Esophagus squamous epithelium (tissue), 4 donors: ENCODE measurements at regions not wholly inside any gene's neighbourhood (a gene's known extent, or its start where the extent isn't known, plus 50 kb on each side); places are given as distances from the start of the nearest gene placed in this dataset.

ENCODE experiments used
- POLR2A ChIP-seq, 4 donors: fragments of 450-650 bp; IDR thresholded peaks; one replicate each; pipeline ENCODE4 v1.6.1; 2017; ENCODE audit warnings: antibody characterized with exemption in 4 of 4, mild to moderate bottlenecking in 4 of 4, moderate library complexity in 3 of 4
- TF ChIP-seq, protein P1 (sequence below), 6 experiments: fragments of 450-650 bp in 4 of 6; fragments of 200-600 bp in 2 of 6; sonication (generic) in 2 of 6; IDR thresholded peaks; one replicate each; pipeline ENCODE4 v1.5.1; 2016 to 2019; ENCODE audit warnings: antibody characterized with exemption in 6 of 6, mild to moderate bottlenecking in 4 of 6, moderate library complexity in 4 of 6

DNA sequence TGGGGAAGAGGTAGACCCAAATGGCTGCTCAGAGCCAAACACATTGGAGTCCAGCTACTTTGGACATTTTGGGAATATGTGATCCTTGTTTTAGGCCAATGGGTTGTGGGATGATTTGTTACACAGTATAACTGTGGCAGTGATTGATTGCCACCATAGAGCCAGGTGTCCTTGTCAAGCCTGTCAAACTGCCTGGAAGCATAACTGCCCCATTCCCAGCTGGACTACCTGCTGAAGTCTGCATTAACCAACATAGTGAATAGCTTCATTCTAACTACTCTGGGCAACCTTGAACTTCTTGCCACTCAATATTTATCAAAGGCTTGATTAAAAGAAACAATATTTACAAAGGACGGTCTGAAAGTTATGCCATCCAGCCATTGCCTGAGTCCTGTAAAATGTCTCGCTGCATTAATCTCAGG, 164.7 kb downstream of the LINC00237 start:
- TF ChIP-seq, protein P1, sequence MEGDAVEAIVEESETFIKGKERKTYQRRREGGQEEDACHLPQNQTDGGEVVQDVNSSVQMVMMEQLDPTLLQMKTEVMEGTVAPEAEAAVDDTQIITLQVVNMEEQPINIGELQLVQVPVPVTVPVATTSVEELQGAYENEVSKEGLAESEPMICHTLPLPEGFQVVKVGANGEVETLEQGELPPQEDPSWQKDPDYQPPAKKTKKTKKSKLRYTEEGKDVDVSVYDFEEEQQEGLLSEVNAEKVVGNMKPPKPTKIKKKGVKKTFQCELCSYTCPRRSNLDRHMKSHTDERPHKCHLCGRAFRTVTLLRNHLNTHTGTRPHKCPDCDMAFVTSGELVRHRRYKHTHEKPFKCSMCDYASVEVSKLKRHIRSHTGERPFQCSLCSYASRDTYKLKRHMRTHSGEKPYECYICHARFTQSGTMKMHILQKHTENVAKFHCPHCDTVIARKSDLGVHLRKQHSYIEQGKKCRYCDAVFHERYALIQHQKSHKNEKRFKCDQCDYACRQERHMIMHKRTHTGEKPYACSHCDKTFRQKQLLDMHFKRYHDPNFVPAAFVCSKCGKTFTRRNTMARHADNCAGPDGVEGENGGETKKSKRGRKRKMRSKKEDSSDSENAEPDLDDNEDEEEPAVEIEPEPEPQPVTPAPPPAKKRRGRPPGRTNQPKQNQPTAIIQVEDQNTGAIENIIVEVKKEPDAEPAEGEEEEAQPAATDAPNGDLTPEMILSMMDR (IDR thresholded peaks at IDR 0.05) = no peak
- no peak for TF ChIP-seq POLR2A (IDR thresholded peaks at IDR 0.05)
